ENCODE measurements at regions not wholly inside any gene's neighbourhood (a gene's known extent, or its start where the extent isn't known, plus 50 kb on each side); places are given as distances from the start of the nearest gene placed in this dataset.

- no peak overlapping the region for H3K27ac ChIP-seq
- no peaks in the 10 kb centered on the region for H3K9me3 ChIP-seq
- TF ChIP-seq POLR2AphosphoS5 (IDR thresholded peaks at IDR 0.05) (no peak), EP300 (IDR thresholded peaks at IDR 0.05; ENCODE audit: low read depth) (no peak)
- no peak overlapping the region for H3K4me3 ChIP-seq
- no peaks in the 10 kb centered on the region for H3K27me3 ChIP-seq
- intact Hi-C loops (cut with DNase I; ENCODE audit: low total_unique reads): no loop called here
- DNase-seq: no peak
- in situ Hi-C loops (cut with MboI; ENCODE audit: low pct_ligation_motif_present in 1 of 4, low pct_unique_long_range_greater_than_20kb in 1 of 4, low sequenced_read_pairs in 3 of 4): no loop called here
- WGBS, 2 donors (ENCODE audit: low coverage in 1 of 2): 87 to 91% methylated on average over 2 of the region's 2 CpGs
- H3K4me1 ChIP-seq: no peaks in the 10 kb centered on the region
- H3K36me3 ChIP-seq: no peaks in the 10 kb centered on the region
These were observed 595.2 kb upstream of the ARRDC3 start for GRCh38 chr5:91978221-91978882.

- no peaks in the 10 kb centered on the region for H3K36me3 ChIP-seq
- DNase-seq: no peak
- in situ Hi-C loops (cut with MboI; ENCODE audit: low pct_ligation_motif_present in 1 of 4, low pct_unique_long_range_greater_than_20kb in 1 of 4, low sequenced_read_pairs in 3 of 4): no loop called here
- no peaks in the 10 kb centered on the region for H3K9me3 ChIP-seq
- no peak overlapping the region for H3K4me3 ChIP-seq
- no peak overlapping the region for H3K27ac ChIP-seq
- intact Hi-C loops (cut with DNase I; ENCODE audit: low total_unique reads): no loop called here
- no peaks in the 10 kb centered on the region for H3K27me3 ChIP-seq
- TF ChIP-seq POLR2AphosphoS5 (IDR thresholded peaks at IDR 0.05) (no peak), POLR2A (IDR thresholded peaks at IDR 0.05) (no peak), EP300 (IDR thresholded peaks at IDR 0.05; ENCODE audit: low read depth) (no peak)
- TF ChIP-seq, protein P1, sequence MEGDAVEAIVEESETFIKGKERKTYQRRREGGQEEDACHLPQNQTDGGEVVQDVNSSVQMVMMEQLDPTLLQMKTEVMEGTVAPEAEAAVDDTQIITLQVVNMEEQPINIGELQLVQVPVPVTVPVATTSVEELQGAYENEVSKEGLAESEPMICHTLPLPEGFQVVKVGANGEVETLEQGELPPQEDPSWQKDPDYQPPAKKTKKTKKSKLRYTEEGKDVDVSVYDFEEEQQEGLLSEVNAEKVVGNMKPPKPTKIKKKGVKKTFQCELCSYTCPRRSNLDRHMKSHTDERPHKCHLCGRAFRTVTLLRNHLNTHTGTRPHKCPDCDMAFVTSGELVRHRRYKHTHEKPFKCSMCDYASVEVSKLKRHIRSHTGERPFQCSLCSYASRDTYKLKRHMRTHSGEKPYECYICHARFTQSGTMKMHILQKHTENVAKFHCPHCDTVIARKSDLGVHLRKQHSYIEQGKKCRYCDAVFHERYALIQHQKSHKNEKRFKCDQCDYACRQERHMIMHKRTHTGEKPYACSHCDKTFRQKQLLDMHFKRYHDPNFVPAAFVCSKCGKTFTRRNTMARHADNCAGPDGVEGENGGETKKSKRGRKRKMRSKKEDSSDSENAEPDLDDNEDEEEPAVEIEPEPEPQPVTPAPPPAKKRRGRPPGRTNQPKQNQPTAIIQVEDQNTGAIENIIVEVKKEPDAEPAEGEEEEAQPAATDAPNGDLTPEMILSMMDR (IDR thresholded peaks at IDR 0.05): no peak
- H3K4me1 ChIP-seq: no peaks in the 10 kb centered on the region
These were observed 594.5 kb upstream of the ARRDC3 start for GRCh38 chr5:91977579-91977978.

GRCh38 chr5:91976451-91976850, 593.3 kb upstream of the ARRDC3 start:
- in situ Hi-C loops (cut with MboI; ENCODE audit: low pct_ligation_motif_present in 1 of 4, low pct_unique_long_range_greater_than_20kb in 1 of 4, low sequenced_read_pairs in 3 of 4): no loop called here
- H3K27me3 ChIP-seq: no peaks in the 10 kb centered on the region
- H3K36me3 ChIP-seq: no peaks in the 10 kb centered on the region
- no peak overlapping the region for H3K27ac ChIP-seq
- H3K9me3 ChIP-seq: no peaks in the 10 kb centered on the region
- WGBS, 2 donors (ENCODE audit: low coverage in 1 of 2): 59 to 66% methylated on average over 2 to 3 of the region's 3 CpGs
- H3K4me1 ChIP-seq: no peaks in the 10 kb centered on the region
- no peak for DNase-seq
- H3K4me3 ChIP-seq: no peak overlapping the region
- TF ChIP-seq POLR2AphosphoS5 (IDR thresholded peaks at IDR 0.05): no peak
- TF ChIP-seq, protein P1 (IDR thresholded peaks at IDR 0.05): no peak
- TF ChIP-seq EP300 (IDR thresholded peaks at IDR 0.05; ENCODE audit: low read depth): no peak
- no peak for TF ChIP-seq POLR2A (IDR thresholded peaks at IDR 0.05)
- intact Hi-C loops (cut with DNase I; ENCODE audit: low total_unique reads): no loop called here

GRCh38 chr5:91963166-91963565, 580.0 kb upstream of the ARRDC3 start:
- 63% methylated on average over 1 of the region's 1 CpG for WGBS, 2 donors (ENCODE audit: low coverage in 1 of 2)
- H3K4me3 ChIP-seq: no peak overlapping the region
- DNase-seq: no peak
- H3K27me3 ChIP-seq: no peaks in the 10 kb centered on the region
- no peak overlapping the region for H3K27ac ChIP-seq
- H3K4me1 ChIP-seq: no peaks in the 10 kb centered on the region
- H3K36me3 ChIP-seq: no peaks in the 10 kb centered on the region
- TF ChIP-seq, protein P1 (IDR thresholded peaks at IDR 0.05): no peak
- TF ChIP-seq POLR2A (IDR thresholded peaks at IDR 0.05) (no peak), POLR2AphosphoS5 (IDR thresholded peaks at IDR 0.05) (no peak), EP300 (IDR thresholded peaks at IDR 0.05; ENCODE audit: low read depth) (no peak)
- in situ Hi-C loops (cut with MboI; ENCODE audit: low pct_ligation_motif_present in 1 of 4, low pct_unique_long_range_greater_than_20kb in 1 of 4, low sequenced_read_pairs in 3 of 4) (no loop called here), intact Hi-C loops (cut with DNase I; ENCODE audit: low total_unique reads) (no loop called here)
- H3K9me3 ChIP-seq: no peaks in the 10 kb centered on the region

DNA sequence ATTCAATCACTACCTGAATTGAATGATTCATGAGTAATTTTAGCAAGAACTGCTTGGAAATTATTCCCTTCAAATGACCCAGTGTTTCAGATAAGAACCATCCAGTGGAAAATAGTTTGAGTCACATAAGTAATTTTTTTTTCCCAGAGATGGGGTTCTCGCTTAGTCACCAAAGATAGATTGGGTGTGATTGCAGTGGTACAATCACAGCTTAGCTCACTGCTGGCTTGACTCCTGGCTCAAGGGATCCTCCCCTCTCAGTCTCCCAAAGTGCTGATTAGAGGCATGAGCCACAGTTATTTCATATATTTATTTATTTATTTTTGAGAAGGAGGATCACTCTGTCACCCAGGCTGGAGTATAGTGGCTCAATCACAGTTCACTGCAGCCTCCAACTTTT, 574.5 kb upstream of the ARRDC3 start:
- in situ Hi-C loops (cut with MboI; ENCODE audit: low pct_ligation_motif_present in 1 of 4, low pct_unique_long_range_greater_than_20kb in 1 of 4, low sequenced_read_pairs in 3 of 4): no loop called here
- intact Hi-C loops (cut with DNase I; ENCODE audit: low total_unique reads): no loop called here
- no peaks in the 10 kb centered on the region for H3K36me3 ChIP-seq
- no peaks in the 10 kb centered on the region for H3K4me1 ChIP-seq
- no peak for DNase-seq
- TF ChIP-seq POLR2A (IDR thresholded peaks at IDR 0.05) (no peak), EP300 (IDR thresholded peaks at IDR 0.05; ENCODE audit: low read depth) (no peak), POLR2AphosphoS5 (IDR thresholded peaks at IDR 0.05) (no peak)
- TF ChIP-seq, protein P1 (IDR thresholded peaks at IDR 0.05): no peak
- WGBS, 2 donors (ENCODE audit: low coverage in 1 of 2): 43 to 89% methylated on average over 1 of the region's 1 CpG
- no peak overlapping the region for H3K27ac ChIP-seq
- H3K27me3 ChIP-seq: no peaks in the 10 kb centered on the region
- no peak overlapping the region for H3K4me3 ChIP-seq
- H3K9me3 ChIP-seq: no peaks in the 10 kb centered on the region
